Fibroblast of villous mesenchyme (primary cell): ENCODE measurements at regions not wholly inside any gene's neighbourhood (a gene's known extent, or its start where the extent isn't known, plus 50 kb on each side); places are given as distances from the start of the nearest gene placed in this dataset.
"Not testable (repeated sequence)": the region's sequence is repeated elsewhere in the genome, so short reads cannot be mapped to it uniquely, and the experiment has no call there.

Experiments used
- DNase-seq: peaks from one replicate; pipeline ENCODE4 v3.0.0-alpha.2; 2010; ENCODE audit warnings: low read depth
- H3K4me3 ChIP-seq: 2 replicates; pipeline ENCODE4 v1.5.1; 2011; ENCODE audit warnings: low read depth, mild to moderate bottlenecking, low read length
- TF ChIP-seq, protein P1 (sequence below): IDR thresholded peaks from 2 replicates; pipeline ENCODE4 v1.5.1; 2012; ENCODE audit warnings: low read depth, mild to moderate bottlenecking, low read length; ENCODE audit not compliant: insufficient read depth

DNA sequence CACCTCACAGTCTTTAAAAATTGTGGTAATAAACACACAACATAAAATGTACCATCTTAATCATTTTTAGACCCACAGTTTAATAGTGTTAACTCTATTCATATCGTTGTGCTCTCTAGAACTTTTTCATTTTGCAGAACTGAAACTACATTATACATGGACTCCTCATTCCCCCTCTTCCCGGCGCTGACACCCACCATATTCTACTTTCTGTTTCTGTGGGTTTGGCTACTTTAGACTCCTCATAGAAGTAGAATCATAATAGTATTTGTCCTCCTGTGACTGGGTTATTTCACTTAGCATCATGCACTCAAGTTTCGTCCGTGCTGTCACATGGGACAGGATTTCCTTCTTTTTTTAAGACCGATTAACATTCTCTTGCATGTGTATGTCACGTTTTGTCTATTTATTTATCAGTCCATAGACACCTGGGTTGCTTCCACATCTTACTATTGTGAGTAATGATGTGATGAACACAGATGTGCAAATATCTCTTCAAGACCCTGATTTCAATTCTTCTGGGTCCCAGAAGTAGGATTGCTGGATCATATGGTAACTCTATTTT, 62.9 kb upstream of the TMPRSS2 start:
- no peak overlapping the region for H3K4me3 ChIP-seq
- TF ChIP-seq, protein P1, sequence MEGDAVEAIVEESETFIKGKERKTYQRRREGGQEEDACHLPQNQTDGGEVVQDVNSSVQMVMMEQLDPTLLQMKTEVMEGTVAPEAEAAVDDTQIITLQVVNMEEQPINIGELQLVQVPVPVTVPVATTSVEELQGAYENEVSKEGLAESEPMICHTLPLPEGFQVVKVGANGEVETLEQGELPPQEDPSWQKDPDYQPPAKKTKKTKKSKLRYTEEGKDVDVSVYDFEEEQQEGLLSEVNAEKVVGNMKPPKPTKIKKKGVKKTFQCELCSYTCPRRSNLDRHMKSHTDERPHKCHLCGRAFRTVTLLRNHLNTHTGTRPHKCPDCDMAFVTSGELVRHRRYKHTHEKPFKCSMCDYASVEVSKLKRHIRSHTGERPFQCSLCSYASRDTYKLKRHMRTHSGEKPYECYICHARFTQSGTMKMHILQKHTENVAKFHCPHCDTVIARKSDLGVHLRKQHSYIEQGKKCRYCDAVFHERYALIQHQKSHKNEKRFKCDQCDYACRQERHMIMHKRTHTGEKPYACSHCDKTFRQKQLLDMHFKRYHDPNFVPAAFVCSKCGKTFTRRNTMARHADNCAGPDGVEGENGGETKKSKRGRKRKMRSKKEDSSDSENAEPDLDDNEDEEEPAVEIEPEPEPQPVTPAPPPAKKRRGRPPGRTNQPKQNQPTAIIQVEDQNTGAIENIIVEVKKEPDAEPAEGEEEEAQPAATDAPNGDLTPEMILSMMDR: no peak
- DNase-seq: no peak

DNA sequence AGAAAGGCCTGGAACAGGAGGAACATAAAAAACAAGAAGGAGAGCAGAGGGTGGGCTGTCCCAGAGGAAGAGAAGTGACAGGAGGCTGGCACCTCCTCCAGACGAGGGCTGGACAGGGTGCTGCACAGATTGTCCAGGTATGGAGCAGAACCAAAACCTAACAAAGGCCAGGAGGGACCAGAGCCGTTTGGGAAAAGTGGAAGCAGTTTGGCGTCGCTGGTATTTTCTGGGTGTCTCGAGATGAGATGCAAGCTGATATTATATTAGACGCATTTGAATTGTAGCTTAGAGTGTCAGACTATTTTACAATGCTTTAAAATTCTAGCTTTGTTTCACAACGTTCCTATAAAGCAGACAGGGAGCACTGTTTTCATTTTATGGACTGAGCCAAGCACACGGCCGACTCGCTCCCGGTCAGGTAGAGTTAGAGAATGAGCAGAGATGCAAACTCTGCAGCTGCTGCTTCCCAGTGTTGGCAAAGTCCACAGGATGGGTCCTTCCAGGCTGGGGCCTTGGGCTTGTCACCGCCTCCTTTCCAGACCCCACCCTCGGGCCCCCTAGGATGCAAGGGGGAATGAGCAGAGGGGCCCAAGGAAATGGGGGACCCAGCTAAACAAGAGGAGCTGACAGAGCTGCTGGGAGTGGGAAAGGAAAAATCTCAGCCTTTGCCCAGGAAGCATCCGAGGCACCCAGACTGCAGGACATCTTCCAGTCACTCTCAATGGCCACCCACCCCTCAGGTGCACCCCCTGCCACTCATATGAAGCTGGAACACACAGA, 60.8 kb upstream of the TMPRSS2 start:
- no peak for DNase-seq
- TF ChIP-seq, protein P1: no peak
- no peak overlapping the region for H3K4me3 ChIP-seq

DNA sequence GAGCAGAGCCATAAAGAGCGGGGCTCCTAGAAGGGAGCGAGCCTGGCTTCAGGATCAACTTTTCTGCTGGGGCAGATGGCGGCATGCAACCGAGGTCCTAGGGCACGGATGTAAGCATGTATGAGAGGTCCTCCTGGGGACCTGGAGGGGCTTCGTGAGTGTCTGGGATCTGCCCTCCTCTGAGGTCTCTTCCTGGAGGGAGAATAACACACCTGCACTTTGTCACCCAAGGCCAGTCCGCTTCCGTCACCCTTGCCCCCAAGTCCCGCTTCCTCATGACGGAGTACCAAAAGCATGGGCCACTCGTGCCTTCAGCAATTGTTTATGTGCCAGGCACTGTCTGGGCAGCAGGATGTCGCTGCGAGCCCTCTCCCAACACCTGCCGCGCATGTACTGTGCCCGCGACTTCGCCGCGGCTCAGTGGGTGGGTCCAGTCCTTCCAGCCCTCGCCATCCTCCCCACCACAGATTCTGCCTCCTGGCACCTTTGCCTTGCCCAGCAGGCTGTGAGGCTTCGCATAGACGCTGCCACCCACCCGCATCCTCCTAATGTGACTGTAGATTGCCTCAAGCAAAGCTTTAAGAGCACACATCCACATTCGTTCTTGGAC, 60.0 kb upstream of the TMPRSS2 start:
- TF ChIP-seq, protein P1: no peak
- no peak for DNase-seq
- no peak overlapping the region for H3K4me3 ChIP-seq

DNA sequence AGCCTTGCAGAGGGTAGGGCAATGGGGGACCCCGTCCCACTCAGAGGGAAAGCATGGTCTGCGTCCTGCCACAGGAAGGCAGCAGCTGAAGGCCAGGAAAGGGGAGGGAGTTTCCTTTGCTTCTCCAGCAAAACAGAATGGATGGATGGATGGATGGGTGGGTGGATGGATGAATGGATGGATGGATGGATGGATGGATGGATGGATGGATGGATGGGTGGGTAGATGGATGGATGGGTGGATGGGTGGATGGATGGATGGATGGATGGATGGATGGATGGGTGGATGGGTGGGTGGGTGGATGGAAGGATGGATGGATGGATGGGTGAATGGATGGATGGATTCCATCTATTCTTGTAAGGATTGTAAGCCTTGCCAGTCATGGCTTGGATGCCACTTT, 59.3 kb upstream of the TMPRSS2 start:
- H3K4me3 ChIP-seq, DNase-seq: not testable (repeated sequence)

DNA sequence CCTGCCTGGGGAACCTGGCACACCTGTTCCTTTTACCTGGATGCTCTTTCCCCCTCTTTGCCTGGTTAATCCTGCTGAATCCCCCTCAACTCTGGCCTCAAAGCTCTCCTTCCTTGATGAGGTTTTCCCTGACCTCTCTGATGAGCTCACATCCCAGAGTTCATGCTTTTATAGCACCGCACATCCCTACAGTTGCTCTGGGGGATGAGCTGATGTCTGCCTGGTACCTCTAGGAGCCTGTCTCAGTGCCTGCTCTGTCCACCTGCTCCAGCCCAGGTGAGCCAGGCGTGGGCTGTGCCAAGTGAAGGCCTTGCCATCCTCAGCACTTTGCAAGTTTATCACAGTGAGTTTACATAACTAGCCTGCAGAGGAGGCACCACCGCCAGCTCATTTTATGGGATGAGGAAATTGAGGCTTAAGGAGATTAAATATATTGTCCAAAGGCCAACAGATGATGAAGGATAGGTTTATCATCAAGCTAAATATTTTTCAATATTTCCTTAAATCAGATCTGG, 58.6 kb upstream of the TMPRSS2 start:
- H3K4me3 ChIP-seq: no peak overlapping the region
- TF ChIP-seq, protein P1: no peak
- peak; percentile 14 for DNase-seq

DNA sequence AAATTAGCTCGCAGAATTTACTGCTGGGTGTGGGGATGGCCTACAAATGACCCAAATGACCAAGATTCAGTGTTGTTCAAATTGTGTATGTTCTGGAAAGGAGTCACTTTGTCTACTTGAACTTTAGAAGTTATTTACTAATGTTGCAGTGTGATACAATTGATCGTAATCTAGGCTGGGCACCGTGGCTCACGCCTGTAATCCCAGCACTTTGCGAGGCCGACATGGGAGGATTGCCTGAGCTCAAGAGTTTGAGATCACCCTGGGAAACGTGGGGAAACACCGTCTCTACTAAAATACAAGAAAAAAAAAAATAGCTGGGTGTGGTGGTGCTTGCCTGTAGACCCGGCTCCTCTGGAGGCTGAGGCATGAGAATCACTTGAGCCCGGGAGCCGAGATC, 57.6 kb upstream of the TMPRSS2 start:
- TF ChIP-seq, protein P1: no peak
- no peak overlapping the region for H3K4me3 ChIP-seq
- DNase-seq: no peak

DNA sequence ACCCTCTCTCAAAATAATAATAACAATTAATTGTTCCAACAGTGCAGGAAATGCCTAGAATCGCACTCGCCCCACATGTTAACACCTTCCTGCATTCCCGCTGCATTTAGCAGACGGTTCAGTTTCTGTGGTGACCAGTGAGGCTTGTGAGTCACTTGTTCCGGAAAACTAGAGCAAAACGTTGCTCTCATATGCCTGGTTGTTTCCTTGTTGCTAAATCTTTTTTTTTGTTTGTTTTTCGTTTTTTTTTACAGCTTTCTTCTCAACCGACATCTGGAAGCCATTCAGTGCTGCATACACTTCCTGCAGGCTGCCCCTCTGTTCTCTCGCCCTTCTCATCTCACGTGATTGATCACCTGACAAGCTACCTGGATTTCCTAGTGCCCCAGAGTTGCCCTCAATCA, 56.9 kb upstream of the TMPRSS2 start:
- peak; percentile 78 for DNase-seq
- H3K4me3 ChIP-seq: no peak overlapping the region
- TF ChIP-seq, protein P1: no peak
